Neuronal stem cell (in vitro differentiated cells): ENCODE measurements at regions not wholly inside any gene's neighbourhood (a gene's known extent, or its start where the extent isn't known, plus 50 kb on each side); places are given as distances from the start of the nearest gene placed in this dataset.

ENCODE experiments used
- DNase-seq: peaks from one replicate; pipeline ENCODE4 v3.0.0-alpha.2; 2013; ENCODE audit warnings: low spot score
- H2AFZ ChIP-seq: one replicate; pipeline ENCODE4 v1.6.1; 2013; ENCODE audit warnings: mild to moderate bottlenecking, low read length, inconsistent platforms
- H2AK5ac ChIP-seq: 2 replicates; pipeline ENCODE4 v1.6.1; 2013; ENCODE audit warnings: low read depth, mild to moderate bottlenecking, inconsistent platforms, low read length, moderate library complexity, mixed read lengths
- H2BK120ac ChIP-seq: 2 replicates; pipeline ENCODE4 v1.6.1; 2013; ENCODE audit warnings: low read depth, mild to moderate bottlenecking, inconsistent platforms, low read length, moderate library complexity, mixed read lengths
- H2BK12ac ChIP-seq: one replicate; pipeline ENCODE4 v1.6.1; 2013; ENCODE audit warnings: low read length, inconsistent platforms
- H2BK15ac ChIP-seq: 2 replicates; pipeline ENCODE4 v1.6.1; 2013; ENCODE audit warnings: mild to moderate bottlenecking, low read length, inconsistent platforms, mixed read lengths
- H2BK5ac ChIP-seq: one replicate; pipeline ENCODE4 v1.6.1; 2013; ENCODE audit warnings: inconsistent platforms, mild to moderate bottlenecking, low read length, moderate library complexity
- H3K14ac ChIP-seq: one replicate; pipeline ENCODE4 v1.6.1; 2013; ENCODE audit warnings: low read length, inconsistent platforms
- H3K18ac ChIP-seq: 2 replicates; pipeline ENCODE4 v1.6.1; 2013; ENCODE audit warnings: low read length, inconsistent platforms
- H3K23ac ChIP-seq: 2 replicates; pipeline ENCODE4 v1.6.1; 2013; ENCODE audit warnings: low read depth, mild to moderate bottlenecking, mixed read lengths, low read length, inconsistent platforms; ENCODE audit not compliant: poor library complexity
- H3K27ac ChIP-seq: replicated peaks from 3 replicates; pipeline ENCODE4 v1.5.1; 2013; ENCODE audit warnings: low read length, inconsistent platforms
- H3K27me3 ChIP-seq, 3 experiments: 2 replicates each; pipeline ENCODE4 v1.6.1; 2013; ENCODE audit warnings: low read length in 3 of 3, mild to moderate bottlenecking in 2 of 3, inconsistent platforms in 1 of 3, low read depth in 1 of 3, mixed read lengths in 1 of 3, moderate library complexity in 1 of 3; ENCODE audit not compliant: control insufficient read depth in 3 of 3, insufficient read depth in 3 of 3
- H3K36me3 ChIP-seq, 2 donors: replicated peaks in 1 of 2; 2 replicates each; pipeline ENCODE4 v1.6.1; 2013; ENCODE audit warnings: low read length in 2 of 2; ENCODE audit not compliant: control insufficient read depth in 2 of 2, insufficient read depth in 2 of 2
- H3K4ac ChIP-seq: 2 replicates; pipeline ENCODE4 v1.6.1; 2013; ENCODE audit warnings: inconsistent platforms, mild to moderate bottlenecking, low read length, moderate library complexity
- H3K4me1 ChIP-seq, 2 donors: 1 replicate in 1 of 2; 2 replicates in 1 of 2; pipeline ENCODE4 v1.6.1; 2013; ENCODE audit warnings: low read length in 2 of 2, low read depth in 1 of 2; ENCODE audit not compliant: control insufficient read depth in 2 of 2, insufficient read depth in 1 of 2
- H3K4me2 ChIP-seq: one replicate; pipeline ENCODE4 v1.6.1; 2013; ENCODE audit warnings: mild to moderate bottlenecking, low read length, inconsistent platforms; ENCODE audit not compliant: insufficient read depth, poor library complexity, severe bottlenecking
- H3K4me3 ChIP-seq, 2 donors: 2 replicates each; pipeline ENCODE4 v1.5.1; 2013; ENCODE audit warnings: low read length in 2 of 2, mild to moderate bottlenecking in 2 of 2, inconsistent platforms in 1 of 2, moderate library complexity in 1 of 2
- H3K79me1 ChIP-seq: one replicate; pipeline ENCODE4 v1.6.1; 2013; ENCODE audit warnings: low read depth, mild to moderate bottlenecking, inconsistent platforms, low read length, moderate library complexity
- H3K9ac ChIP-seq: one replicate; pipeline ENCODE4 v1.6.1; 2013; ENCODE audit warnings: mild to moderate bottlenecking, low read depth, low read length, inconsistent platforms; ENCODE audit not compliant: poor library complexity
- H3K9me3 ChIP-seq, 2 donors: replicated peaks in 1 of 2; 2 replicates each; pipeline versions ENCODE3 to v1.6.1; 2013; ENCODE audit warnings: low read length in 2 of 2, mild to moderate bottlenecking in 2 of 2, inconsistent platforms in 1 of 2, low read depth in 1 of 2, mixed read lengths in 1 of 2, moderate library complexity in 1 of 2; ENCODE audit not compliant: control insufficient read depth in 2 of 2, insufficient read depth in 1 of 2
- H4K8ac ChIP-seq: one replicate; pipeline ENCODE4 v1.6.1; 2013; ENCODE audit warnings: low read depth, mild to moderate bottlenecking, inconsistent platforms, low read length, moderate library complexity
- H4K91ac ChIP-seq: one replicate; pipeline ENCODE4 v1.6.1; 2013; ENCODE audit warnings: low read length, low read depth, mild to moderate bottlenecking, inconsistent platforms; ENCODE audit not compliant: poor library complexity
- WGBS, 2 donors: extraction: QIAGEN DNeasy Blood & Tissue Kit; methylation state at CpG; one replicate each; pipeline ENCODE4 v1.1.7; 2013; ENCODE audit warnings: missing lambda C conversion rate in 2 of 2, mixed read lengths in 1 of 2; ENCODE audit not compliant: insufficient read length in 2 of 2, insufficient replicate concordance in 1 of 2; ENCODE audit errors: extremely low coverage in 2 of 2; 5-methylcytosine and 5-hydroxymethylcytosine counted together

DNA sequence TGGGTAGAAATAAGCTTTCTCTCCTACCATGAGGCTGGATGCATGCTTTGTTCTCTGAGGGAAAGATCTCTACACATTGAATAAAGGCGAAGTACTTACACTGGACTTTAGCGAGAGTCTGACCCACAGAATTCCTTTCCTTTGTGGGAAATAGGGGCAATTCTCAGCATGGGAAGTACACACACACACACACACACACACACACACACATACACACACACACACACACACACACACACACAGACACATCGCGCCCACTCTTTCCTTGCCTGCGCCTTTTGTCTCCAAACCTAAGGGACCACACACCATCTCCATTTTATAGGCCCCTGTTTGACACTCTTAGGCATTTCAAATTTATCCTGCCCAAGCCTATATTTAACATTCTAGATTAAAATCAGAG lies 83.8 kb downstream of the LUZP4 start:
- DNase-seq: peak; percentile 44
- no CpG with 5 or more reads among the region's 5 CpGs for WGBS, 2 donors

DNA sequence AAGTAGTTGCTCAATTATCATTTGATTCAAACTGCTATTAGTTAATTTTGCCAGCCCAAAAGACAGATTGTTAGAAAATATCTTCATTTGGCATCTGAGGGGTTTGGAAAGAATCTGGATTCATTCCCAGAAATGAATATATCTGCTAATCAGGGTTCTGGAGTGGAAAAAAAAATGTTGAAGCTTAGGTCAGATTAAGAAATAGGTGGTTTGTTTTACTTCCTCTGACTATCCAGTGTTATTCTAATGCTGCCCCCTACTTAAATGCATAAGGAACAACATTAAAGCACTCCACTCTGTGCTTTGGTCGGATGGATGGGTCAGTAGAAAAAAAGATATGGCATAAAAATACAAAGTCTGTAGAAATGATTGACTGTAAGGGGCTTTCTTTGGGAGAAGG lies 89.0 kb downstream of the LUZP4 start:
- H4K8ac ChIP-seq: no peak overlapping the region
- H2BK12ac ChIP-seq: no peak overlapping the region
- no peaks in the 10 kb centered on the region for H3K9me3 ChIP-seq
- H3K9ac ChIP-seq: no peak overlapping the region
- DNase-seq: no peak
- no peak overlapping the region for H3K27ac ChIP-seq
- H2BK5ac ChIP-seq: no peak overlapping the region
- no peaks in the 10 kb centered on the region for H3K36me3 ChIP-seq
- no peak overlapping the region for H3K4me2 ChIP-seq
- H2AK5ac ChIP-seq: no peak overlapping the region
- no peak overlapping the region for H3K4me3 ChIP-seq
- no peaks in the 10 kb centered on the region for H3K79me1 ChIP-seq
- no peak overlapping the region for H3K14ac ChIP-seq
- no CpG with 5 or more reads among the region's 1 CpG for WGBS, 2 donors
- H3K23ac ChIP-seq: no peak overlapping the region
- H3K4ac ChIP-seq: no peak overlapping the region
- H3K18ac ChIP-seq: no peak overlapping the region
- H2BK15ac ChIP-seq: no peak overlapping the region
- H3K4me1 ChIP-seq: no peaks in the 10 kb centered on the region
- H2BK120ac ChIP-seq: no peak overlapping the region
- H3K27me3 ChIP-seq: peaks cover 0 to 4% (median 0%) of the 10 kb centered on the region in 3 experiments
- no peak overlapping the region for H2AFZ ChIP-seq
- H4K91ac ChIP-seq: no peak overlapping the region

More for the DNA sequence above, 83.8 kb downstream of the LUZP4 start:
- Histone ChIP-seq H3K4me1 (peaks cover 0 to 7% of the 10 kb centered on the region in 2 donors), H3K18ac (no peak overlapping the region), H2AK5ac (no peak overlapping the region), H3K27me3 (no peaks in the 10 kb centered on the region), H3K4me2 (no peak overlapping the region), H3K36me3 (no peaks in the 10 kb centered on the region), H3K27ac (no peak overlapping the region), H2BK120ac (no peak overlapping the region), H3K4me3 (no peak overlapping the region), H2AFZ (peak overlapping the region; percentile 54), H3K9ac (no peak overlapping the region), H2BK5ac (no peak overlapping the region), H3K23ac (no peak overlapping the region), H3K14ac (no peak overlapping the region), H4K8ac (no peak overlapping the region), H3K9me3 (no peaks in the 10 kb centered on the region), H3K4ac (no peak overlapping the region), H3K79me1 (no peaks in the 10 kb centered on the region), H4K91ac (no peak overlapping the region), H2BK12ac (no peak overlapping the region), H2BK15ac (no peak overlapping the region)

DNA sequence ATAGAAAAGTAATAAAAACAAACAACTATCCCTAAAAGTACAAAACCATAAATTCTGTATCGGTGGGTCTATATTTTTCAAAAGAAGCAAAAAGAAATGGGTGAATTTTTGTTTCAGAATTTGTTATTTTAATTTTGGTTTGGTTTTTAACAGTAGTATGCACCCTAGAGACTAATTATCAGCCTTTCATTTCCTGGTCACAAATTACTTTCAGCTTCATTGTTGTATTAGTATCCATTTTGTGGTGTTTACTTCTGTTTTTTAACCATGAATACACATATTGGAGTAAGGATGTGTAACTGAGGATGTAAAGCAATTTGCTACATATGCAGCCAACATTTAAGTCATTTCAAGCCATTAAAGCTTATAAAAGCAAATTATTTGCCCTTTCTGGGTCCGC lies 97.8 kb downstream of the LUZP4 start:
- Histone ChIP-seq H3K14ac (no peak overlapping the region), H2AFZ (no peak overlapping the region), H3K79me1 (no peaks in the 10 kb centered on the region), H4K8ac (no peak overlapping the region), H2BK120ac (no peak overlapping the region), H2AK5ac (no peak overlapping the region), H3K18ac (no peak overlapping the region), H3K4me2 (no peak overlapping the region), H2BK15ac (no peak overlapping the region), H3K27ac (no peak overlapping the region), H4K91ac (no peak overlapping the region), H3K4me3 (no peak overlapping the region), H2BK12ac (no peak overlapping the region), H2BK5ac (no peak overlapping the region), H3K4ac (no peak overlapping the region), H3K27me3 (peaks cover 0 to 3% (median 0%) of the 10 kb centered on the region in 3 experiments), H3K9ac (no peak overlapping the region), H3K4me1 (no peaks in the 10 kb centered on the region), H3K36me3 (no peaks in the 10 kb centered on the region), H3K23ac (no peak overlapping the region), H3K9me3 (no peaks in the 10 kb centered on the region)
- no peak for DNase-seq
- WGBS, 2 donors: no CpG with 5 or more reads among the region's 2 CpGs

DNA sequence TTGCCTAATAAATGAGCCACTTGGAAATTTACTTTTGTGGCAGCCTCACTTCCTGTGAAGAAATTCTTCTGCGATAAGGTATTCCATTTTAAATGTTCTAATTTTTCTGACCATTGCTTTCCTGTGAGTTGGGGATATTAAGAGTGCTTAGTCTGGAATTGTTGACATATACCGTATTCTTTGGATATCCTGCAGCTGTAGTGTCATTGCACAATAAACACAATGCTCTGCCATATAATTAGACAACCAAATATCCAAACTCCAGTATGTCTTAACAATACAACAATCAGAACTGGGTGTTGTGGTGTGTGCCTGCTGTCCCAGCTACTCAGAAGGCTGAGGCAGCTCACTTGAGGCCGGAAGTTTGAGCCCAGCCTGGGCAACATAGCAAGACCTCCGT lies 99.4 kb downstream of the LUZP4 start:
- Histone ChIP-seq H2AK5ac (no peak overlapping the region), H4K91ac (no peak overlapping the region), H2AFZ (no peak overlapping the region), H2BK12ac (no peak overlapping the region), H3K23ac (no peak overlapping the region), H2BK15ac (no peak overlapping the region), H3K4me2 (no peak overlapping the region), H2BK5ac (no peak overlapping the region), H3K4me3 (no peak overlapping the region), H3K27ac (no peak overlapping the region), H3K9me3 (no peaks in the 10 kb centered on the region), H4K8ac (no peak overlapping the region), H2BK120ac (no peak overlapping the region), H3K14ac (no peak overlapping the region), H3K4ac (no peak overlapping the region), H3K9ac (no peak overlapping the region), H3K4me1 (no peaks in the 10 kb centered on the region), H3K79me1 (no peaks in the 10 kb centered on the region), H3K36me3 (no peaks in the 10 kb centered on the region), H3K27me3 (peaks cover 0 to under 1% (median 0%) of the 10 kb centered on the region in 3 experiments), H3K18ac (no peak overlapping the region)
- DNase-seq: no peak
- WGBS, 2 donors: no CpG with 5 or more reads among the region's 4 CpGs
